H1 (cell line): ENCODE measurements at regions not wholly inside any gene's neighbourhood (a gene's known extent, or its start where the extent isn't known, plus 50 kb on each side); places are given as distances from the start of the nearest gene placed in this dataset.

Experiments
- CTCF ChIA-PET: fragments of 300-600 bp; sonication (Branson Sonifier 250); formaldehyde crosslinking; loops from one replicate; lab custom pipeline; 2021; ENCODE audit not compliant: partially characterized antibody; lab: Charles Lee
- POLR2A ChIA-PET: fragments of 300-600 bp; sonication (Branson Sonifier 250); formaldehyde crosslinking; loops from one replicate; lab custom pipeline; 2021; ENCODE audit warnings: inconsistent platforms; ENCODE audit not compliant: partially characterized antibody; lab: Charles Lee
- DNase-seq, 2 experiments: peaks; one replicate each; pipeline versions ENCODE4 v3.0.0 to v3.0.0-alpha.2; 2010 to 2022; ENCODE audit warnings: low spot score in 2 of 2, low read depth in 1 of 2, mixed read lengths in 1 of 2
- FAIRE-seq: peaks from 2 replicates; lab custom pipeline; 2011; peaks lifted over from hg19 to GRCh38; lab: Jason Lieb, UNC
- H2AFZ ChIP-seq: 2 replicates; pipeline ENCODE4 v1.8.1; 2012; ENCODE audit warnings: low read length, inconsistent platforms
- H2AK5ac ChIP-seq: 2 replicates; pipeline ENCODE4 v1.6.1; 2013; ENCODE audit warnings: low read depth, low read length
- H2BK120ac ChIP-seq: replicated peaks from 2 replicates; pipeline ENCODE3; 2013; ENCODE audit warnings: low read depth, low read length, inconsistent platforms
- H2BK12ac ChIP-seq: 2 replicates; pipeline ENCODE4 v1.6.1; 2013; ENCODE audit warnings: low read depth, low read length
- H2BK15ac ChIP-seq: 2 replicates; pipeline ENCODE4 v1.6.1; 2013; ENCODE audit warnings: low read length
- H2BK20ac ChIP-seq: 2 replicates; pipeline ENCODE4 v1.6.1; 2013; ENCODE audit warnings: low read length
- H2BK5ac ChIP-seq: 2 replicates; pipeline ENCODE4 v1.6.1; 2013; ENCODE audit warnings: low read depth, low read length
- H3K14ac ChIP-seq: 2 replicates; pipeline ENCODE4 v1.6.1; 2013; ENCODE audit warnings: inconsistent platforms; ENCODE audit not compliant: insufficient read length
- H3K18ac ChIP-seq: 2 replicates; pipeline ENCODE4 v1.6.1; 2013; ENCODE audit warnings: low read length; ENCODE audit errors: extremely low read depth
- H3K23ac ChIP-seq: 2 replicates; pipeline ENCODE4 v1.6.1; 2013; ENCODE audit warnings: inconsistent platforms; ENCODE audit not compliant: insufficient read length
- H3K23me2 ChIP-seq: 2 replicates; pipeline ENCODE4 v1.6.1; 2013; ENCODE audit warnings: low read depth, low read length
- H3K27ac ChIP-seq: 2 replicates; pipeline ENCODE4 v1.6.1; 2011; ENCODE audit warnings: low read depth, low read length, inconsistent platforms
- H3K27me3 ChIP-seq, 4 experiments: replicated peaks in 1 of 4; 1 replicate in 1 of 4; 2 replicates in 3 of 4; pipeline versions ENCODE4 v1.6.1 to v1.8.1; 2011 to 2013; ENCODE audit warnings: low read length in 3 of 4, mild to moderate bottlenecking in 3 of 4, inconsistent platforms in 2 of 4, mixed read lengths in 2 of 4, moderate library complexity in 1 of 4; ENCODE audit not compliant: control insufficient read depth in 3 of 4, insufficient read depth in 3 of 4; ENCODE audit errors: extremely low read depth in 1 of 4
- H3K36me3 ChIP-seq, 4 experiments: 2 replicates each; pipeline versions ENCODE4 v1.6.1 to v1.8.1; 2011 to 2013; ENCODE audit warnings: mild to moderate bottlenecking in 4 of 4, low read length in 3 of 4, moderate library complexity in 2 of 4, control low read depth in 1 of 4, inconsistent platforms in 1 of 4; ENCODE audit not compliant: insufficient read depth in 4 of 4, control insufficient read depth in 2 of 4
- H3K4ac ChIP-seq: replicated peaks from 2 replicates; pipeline ENCODE3; 2013; ENCODE audit warnings: low read length, low read depth, mixed read lengths, inconsistent platforms; ENCODE audit not compliant: insufficient read length
- H3K4me1 ChIP-seq, 4 experiments: replicated peaks in 1 of 4; 1 replicate in 1 of 4; 2 replicates in 3 of 4; pipeline versions ENCODE4 v1.6.1 to v1.8.1; 2011 to 2013; ENCODE audit warnings: low read length in 3 of 4, inconsistent platforms in 2 of 4, mixed read lengths in 1 of 4; ENCODE audit not compliant: insufficient read depth in 4 of 4, control insufficient read depth in 3 of 4
- H3K4me2 ChIP-seq, 2 experiments: 2 replicates each; pipeline versions ENCODE4 v1.6.1 to v1.8.1; 2011 to 2013; ENCODE audit warnings: low read depth in 2 of 2, low read length in 2 of 2, control low read depth in 1 of 2, inconsistent platforms in 1 of 2, mild to moderate bottlenecking in 1 of 2; ENCODE audit not compliant: insufficient read depth in 1 of 2
- H3K4me3 ChIP-seq, 4 experiments: fragments of 200-600, 300-600 bp in 1 of 4; sonication (generic), shearing (Covaris generic), sonication (Bioruptor Twin) in 1 of 4; 2 replicates each; pipeline versions ENCODE4 v1.5.1 to v1.8.1; 2011 to 2016; ENCODE audit warnings: low read length in 4 of 4, low read depth in 3 of 4, control low read depth in 2 of 4, inconsistent platforms in 2 of 4, mild to moderate bottlenecking in 2 of 4, mixed read lengths in 1 of 4, moderate library complexity in 1 of 4; ENCODE audit not compliant: insufficient read depth in 2 of 4; ENCODE audit errors: extremely low read depth in 1 of 4
- H3K56ac ChIP-seq: replicated peaks from 2 replicates; pipeline ENCODE3; 2013; ENCODE audit warnings: low read depth, mild to moderate bottlenecking, mixed read lengths, low read length, inconsistent platforms; ENCODE audit not compliant: insufficient read length
- H3K79me1 ChIP-seq: 2 replicates; pipeline ENCODE4 v1.6.1; 2013; ENCODE audit warnings: low read depth, low read length, control low read depth
- H3K79me2 ChIP-seq, 2 experiments: 2 replicates each; pipeline versions ENCODE4 v1.6.1 to v1.8.1; 2012 to 2013; ENCODE audit warnings: low read length in 2 of 2, mild to moderate bottlenecking in 2 of 2, inconsistent platforms in 1 of 2; ENCODE audit not compliant: insufficient read depth in 2 of 2, control insufficient read depth in 1 of 2
- H3K9ac ChIP-seq, 4 experiments: replicated peaks in 1 of 4; 1 replicate in 1 of 4; 2 replicates in 3 of 4; pipeline versions ENCODE4 v1.6.1 to v1.8.1; 2011 to 2013; ENCODE audit warnings: low read depth in 3 of 4, low read length in 3 of 4, control low read depth in 2 of 4, mild to moderate bottlenecking in 2 of 4, moderate library complexity in 2 of 4, inconsistent platforms in 1 of 4; ENCODE audit errors: extremely low read depth in 1 of 4
- H3K9me3 ChIP-seq, 2 experiments: 2 replicates each; pipeline versions ENCODE4 v1.6.1 to v1.8.1; 2012 to 2013; ENCODE audit warnings: mild to moderate bottlenecking in 2 of 2, moderate library complexity in 2 of 2, control low read depth in 1 of 2, inconsistent platforms in 1 of 2, low read depth in 1 of 2, low read length in 1 of 2, mixed read lengths in 1 of 2; ENCODE audit not compliant: insufficient read depth in 2 of 2
- H4K20me1 ChIP-seq, 2 experiments: replicated peaks in 1 of 2; 2 replicates each; pipeline versions ENCODE3 to v1.8.1; 2011 to 2013; ENCODE audit warnings: inconsistent platforms in 2 of 2, low read length in 2 of 2, mild to moderate bottlenecking in 1 of 2; ENCODE audit not compliant: insufficient read depth in 2 of 2, control insufficient read depth in 1 of 2
- H4K5ac ChIP-seq: 2 replicates; pipeline ENCODE4 v1.6.1; 2013; ENCODE audit warnings: low read length, low read depth, mixed read lengths, inconsistent platforms; ENCODE audit not compliant: insufficient read length
- H4K8ac ChIP-seq: 2 replicates; pipeline ENCODE4 v1.8.0; 2013; ENCODE audit warnings: mild to moderate bottlenecking, moderate library complexity, low read length, inconsistent platforms; ENCODE audit not compliant: insufficient read depth; ENCODE audit errors: extremely low read depth
- H4K91ac ChIP-seq: replicated peaks from 2 replicates; pipeline ENCODE3; 2013; ENCODE audit warnings: low read length, mixed read lengths, inconsistent platforms; ENCODE audit not compliant: insufficient read length
- CBX8 ChIP-seq: fragments of 300-800, 300-1000 bp; sonication (generic); IDR thresholded peaks from 2 replicates; pipeline ENCODE4 v1.7.1; 2016; ENCODE audit warnings: low read depth, low read length, borderline replicate concordance
- CREB1 ChIP-seq: IDR thresholded peaks from 2 replicates; pipeline ENCODE4 v1.6.1; 2012; ENCODE audit warnings: inconsistent platforms
- CTBP2 ChIP-seq: IDR thresholded peaks from 2 replicates; pipeline ENCODE4 v1.7.0; 2011; ENCODE audit warnings: borderline replicate concordance, mild to moderate bottlenecking, moderate library complexity, mixed read lengths, low read length; ENCODE audit not compliant: insufficient read depth, insufficient read length
- GABPA ChIP-seq: IDR thresholded peaks from 2 replicates; pipeline ENCODE4 v1.6.1; 2011; ENCODE audit warnings: mild to moderate bottlenecking, low read length, moderate library complexity, borderline replicate concordance; ENCODE audit not compliant: insufficient read depth
- GTF2F1 ChIP-seq: IDR thresholded peaks from 2 replicates; pipeline ENCODE4 v1.6.1; 2012; ENCODE audit warnings: low read depth, low read length, improper control_type of control experiment, borderline replicate concordance
- KDM1A ChIP-seq: fragments of 200-600, 300-600 bp; sonication (generic); IDR thresholded peaks from 2 replicates; pipeline ENCODE4 v1.7.1; 2016; ENCODE audit warnings: mild to moderate bottlenecking, low read length, borderline replicate concordance
- KDM4A ChIP-seq: IDR thresholded peaks from one replicate; pipeline ENCODE4 v1.7.1; 2012; ENCODE audit warnings: low read depth, mild to moderate bottlenecking, moderate library complexity, low read length, inconsistent platforms; ENCODE audit not compliant: severe bottlenecking
- PHF8 ChIP-seq: fragments of 200-600 bp; sonication (generic); conservative IDR thresholded peaks from 2 replicates; pipeline ENCODE4 v1.7.1; 2012; ENCODE audit warnings: low read depth, mild to moderate bottlenecking, inconsistent platforms, low read length, moderate library complexity
- POLR2AphosphoS5 ChIP-seq: IDR thresholded peaks from 2 replicates; pipeline ENCODE4 v1.6.1; 2011; ENCODE audit warnings: low read depth, low read length
- RBBP5 ChIP-seq: IDR thresholded peaks from 2 replicates; pipeline ENCODE4 v1.7.1; 2012; ENCODE audit warnings: low read depth, mild to moderate bottlenecking, inconsistent platforms, low read length, moderate library complexity, borderline replicate concordance
- RFX5 ChIP-seq: IDR thresholded peaks from 2 replicates; pipeline ENCODE4 v1.6.1; 2011; ENCODE audit warnings: low read depth, low read length, improper control_type of control experiment, borderline replicate concordance
- SP1 ChIP-seq: IDR thresholded peaks from 2 replicates; pipeline ENCODE4 v1.6.1; 2011; ENCODE audit warnings: low read depth, low read length
- SP2 ChIP-seq: IDR thresholded peaks from 2 replicates; pipeline ENCODE4 v1.6.1; 2012; ENCODE audit warnings: mild to moderate bottlenecking, low read length, inconsistent platforms
- TCF12 ChIP-seq: IDR thresholded peaks from 2 replicates; pipeline ENCODE4 v1.6.1; 2011; ENCODE audit warnings: low read depth, mild to moderate bottlenecking, low read length
- TEAD4 ChIP-seq: IDR thresholded peaks from 2 replicates; pipeline ENCODE4 v1.6.1; 2012; ENCODE audit warnings: low read depth, low read length, inconsistent platforms, mixed read lengths
- WGBS, 2 experiments: shearing (Covaris generic) in 1 of 2; methylation state at CpG; one replicate each; pipeline versions ENCODE4 v1.1.6 to v1.1.7; 2013 to 2015; ENCODE audit warnings: low lambda C conversion rate in 2 of 2, mixed read lengths in 2 of 2, inconsistent platforms in 1 of 2, low coverage in 1 of 2, missing lambda C conversion rate in 1 of 2; ENCODE audit not compliant: insufficient replicate concordance in 2 of 2, insufficient coverage in 1 of 2, insufficient read length in 1 of 2; ENCODE audit errors: extremely low coverage in 1 of 2, missing lambda C conversion rate in 1 of 2; 5-methylcytosine and 5-hydroxymethylcytosine counted together
- TF ChIP-seq, protein P1 (sequence below): IDR thresholded peaks from 2 replicates; pipeline ENCODE4 v1.6.1; 2012; ENCODE audit warnings: inconsistent platforms

DNA sequence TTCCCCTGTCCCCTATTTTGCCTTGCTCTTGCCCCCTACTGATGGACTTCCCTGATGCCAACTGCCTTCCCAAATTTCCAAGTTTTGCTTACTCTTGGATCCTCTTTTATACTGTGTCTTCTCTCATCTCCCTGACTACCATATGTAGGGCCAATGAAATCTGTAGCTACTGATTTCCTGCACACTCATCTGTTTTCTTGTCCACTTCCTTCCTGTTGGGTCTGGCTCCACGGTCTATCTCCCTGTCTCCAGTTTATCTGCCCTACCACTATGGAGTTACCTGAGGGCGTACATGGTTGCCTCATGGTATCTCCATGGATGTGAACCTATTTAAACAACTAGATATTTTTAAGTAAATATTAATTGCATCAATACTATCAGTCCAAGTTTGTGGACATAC is 140.3 kb upstream of the MCHR2 start:
- no peak overlapping the region for H3K27ac ChIP-seq
- no peak overlapping the region for H4K91ac ChIP-seq
- no peaks in the 10 kb centered on the region for H3K27me3 ChIP-seq
- no peak overlapping the region for H2BK15ac ChIP-seq
- no peak overlapping the region for H3K14ac ChIP-seq
- no peak overlapping the region for H2BK120ac ChIP-seq
- ChIA-PET CTCF (interaction anchor here (0.7 to 1.4 kb wide), 2 partner anchors 27 to 326 kb away, joined by 3 to 4 read pairs; no protein-coding TSS in a partner anchor), POLR2A (no interaction called here)
- 87% methylated on average over 2 of the region's 2 CpGs; no CpG with 5 or more reads in 1 of the 2 experiments for WGBS, 2 experiments
- no peak overlapping the region for H3K4ac ChIP-seq
- no peaks in the 10 kb centered on the region for H3K79me2 ChIP-seq
- no peak overlapping the region for H3K18ac ChIP-seq
- H4K5ac ChIP-seq = no peak overlapping the region
- no peak overlapping the region for H3K4me2 ChIP-seq
- DNase-seq (no peak), FAIRE-seq (no peak)
- H4K20me1 ChIP-seq = no peaks in the 10 kb centered on the region
- H2AFZ ChIP-seq = no peak overlapping the region
- no peaks in the 10 kb centered on the region for H3K23me2 ChIP-seq
- H2BK5ac ChIP-seq = no peak overlapping the region
- H2BK20ac ChIP-seq = no peak overlapping the region
- no peaks in the 10 kb centered on the region for H3K79me1 ChIP-seq
- H2AK5ac ChIP-seq = no peak overlapping the region
- no peak overlapping the region for H3K23ac ChIP-seq
- H3K9ac ChIP-seq = no peak overlapping the region
- H3K4me3 ChIP-seq = no peak overlapping the region
- no peak overlapping the region for H3K56ac ChIP-seq
- H4K8ac ChIP-seq = no peak overlapping the region
- H3K36me3 ChIP-seq = no peaks in the 10 kb centered on the region
- H3K4me1 ChIP-seq = no peaks in the 10 kb centered on the region
- no peak overlapping the region for H2BK12ac ChIP-seq
- H3K9me3 ChIP-seq = no peaks in the 10 kb centered on the region
- TF ChIP-seq GABPA (no peak), CREB1 (no peak), GTF2F1 (no peak), TCF12 (no peak), RBBP5 (no peak), RFX5 (no peak), POLR2AphosphoS5 (no peak), KDM4A (no peak), SP2 (no peak), KDM1A (no peak), PHF8 (no peak), CBX8 (no peak), TEAD4 (no peak), SP1 (no peak), CTBP2 (no peak)
- TF ChIP-seq, protein P1, sequence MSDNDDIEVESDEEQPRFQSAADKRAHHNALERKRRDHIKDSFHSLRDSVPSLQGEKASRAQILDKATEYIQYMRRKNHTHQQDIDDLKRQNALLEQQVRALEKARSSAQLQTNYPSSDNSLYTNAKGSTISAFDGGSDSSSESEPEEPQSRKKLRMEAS = no peak
